DMS114 treated with DMSO at 0.1 percent for 48 hours (cell line): ENCODE measurements at regions not wholly inside any gene's neighbourhood (a gene's known extent, or its start where the extent isn't known, plus 50 kb on each side); places are given as distances from the start of the nearest gene placed in this dataset.
"Not testable (repeated sequence)": the region's sequence is repeated elsewhere in the genome, so short reads cannot be mapped to it uniquely, and the experiment has no call there.

Experiments used
- DNase-seq: peaks from one replicate; lab custom pipeline; 2025; ENCODE audit not compliant: unreplicated experiment; lab: John Stamatoyannopoulos, UW

- no peak for DNase-seq
Observed at GRCh38 chr11:90737444-90738050, 514.7 kb upstream of the CHORDC1 start.

GRCh38 chr11:90732486-90732885, 509.6 kb upstream of the CHORDC1 start:
- DNase-seq = no peak

GRCh38 chr11:90723475-90723874, 500.6 kb upstream of the CHORDC1 start:
- DNase-seq = no peak

DNA sequence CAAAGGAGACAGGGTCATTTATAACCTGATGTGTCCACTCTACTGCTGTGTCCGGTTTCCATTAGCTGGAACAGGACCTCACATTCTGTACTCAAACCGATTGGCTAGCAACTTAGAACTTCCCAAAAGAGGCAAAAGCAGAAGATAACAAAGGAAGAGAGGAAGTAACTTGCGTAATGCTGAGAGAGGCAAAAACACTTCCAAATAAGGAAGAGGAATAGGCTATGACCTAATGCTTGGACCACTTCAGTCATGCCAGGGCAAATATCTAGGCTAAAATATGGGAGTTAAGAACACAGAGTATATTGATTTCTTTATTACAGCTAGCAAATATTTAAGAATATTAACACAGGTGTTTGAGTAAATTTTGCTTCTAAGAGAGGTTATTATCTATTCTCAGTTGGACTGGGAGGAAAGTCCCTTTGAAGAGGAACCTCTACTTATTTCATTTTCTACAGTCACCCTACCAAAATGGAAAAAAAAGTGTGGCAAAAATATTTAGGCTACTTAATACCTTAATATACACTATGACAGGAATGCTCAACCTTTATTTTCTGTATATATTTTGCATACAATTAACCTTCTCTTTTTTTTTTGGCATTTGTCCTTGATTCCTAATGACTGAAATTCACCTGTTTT, 499.8 kb upstream of the CHORDC1 start:
- DNase-seq = no peak

- DNase-seq = no peak
Observed at GRCh38 chr11:90717522-90717921, 494.7 kb upstream of the CHORDC1 start.

DNA sequence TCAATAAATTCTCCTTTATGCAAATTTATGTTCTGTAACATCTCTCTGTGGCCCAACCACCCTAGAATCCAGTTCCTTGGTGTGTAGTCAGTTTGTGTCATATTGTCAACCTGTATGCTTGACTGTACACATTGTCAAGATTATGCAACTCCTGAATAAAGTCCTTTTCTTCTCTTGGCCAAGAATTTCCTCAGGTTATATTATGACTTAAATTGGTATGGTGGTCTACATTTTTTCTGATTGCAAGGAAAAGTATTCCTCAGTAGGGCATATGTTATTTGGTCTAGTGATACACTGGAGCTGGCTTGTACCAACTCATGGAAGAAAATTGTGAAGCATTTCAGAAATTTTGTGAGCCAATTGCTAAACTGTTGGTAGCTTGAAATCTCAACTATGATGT, 482.8 kb upstream of the CHORDC1 start:
- no peak for DNase-seq

GRCh38 chr11:90704510-90704909, 481.7 kb upstream of the CHORDC1 start:
- no peak for DNase-seq

DNA sequence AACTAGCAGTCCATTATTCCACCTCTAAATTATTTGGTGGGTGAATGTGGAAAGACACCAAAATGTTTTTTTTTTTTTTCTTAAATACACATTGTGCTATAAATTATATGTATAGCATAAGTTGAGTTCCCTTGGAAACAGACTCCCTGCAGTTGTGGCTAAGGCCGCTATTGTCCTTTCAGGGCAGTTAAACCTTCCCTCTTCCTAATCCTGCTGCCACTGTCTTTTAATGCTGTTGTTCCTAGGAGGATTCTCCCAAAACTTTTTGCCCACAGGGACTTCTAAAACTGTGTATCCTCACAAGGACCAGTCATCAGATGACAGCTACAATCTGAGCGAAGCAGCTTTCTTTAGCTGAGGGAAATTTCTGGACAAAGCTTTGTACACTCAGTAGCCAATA, 478.9 kb upstream of the CHORDC1 start:
- no peak for DNase-seq

DNA sequence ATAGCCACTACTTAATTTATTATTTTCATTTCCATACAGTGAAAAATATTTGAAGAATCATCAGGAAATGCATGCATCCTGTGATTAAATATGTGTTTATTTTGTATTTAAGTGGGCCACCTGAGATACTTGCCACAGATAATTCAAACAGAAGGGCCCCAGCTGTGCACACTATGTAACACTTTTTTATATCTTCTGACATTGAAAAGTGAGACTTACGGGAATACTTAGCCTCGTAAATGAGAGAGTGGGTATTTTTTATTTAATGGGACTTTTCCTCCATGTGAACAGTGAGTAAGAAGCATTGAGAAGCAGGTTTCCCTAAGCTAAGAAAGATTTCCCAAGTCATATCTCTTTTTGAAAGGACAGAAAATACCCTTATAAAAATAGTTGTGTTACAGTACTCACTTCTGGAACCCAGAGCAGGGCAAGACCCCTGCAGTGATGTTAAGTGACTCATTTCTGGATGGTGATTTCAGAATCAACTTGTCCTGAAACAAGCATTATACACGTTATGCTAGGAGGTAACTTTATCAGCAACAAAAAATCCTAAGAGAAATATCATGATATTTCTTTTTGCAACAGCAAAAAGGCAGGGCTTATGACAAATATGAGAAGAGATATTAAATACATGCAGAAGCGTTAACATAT, 478.1 kb upstream of the CHORDC1 start:
- no peak for DNase-seq

DNA sequence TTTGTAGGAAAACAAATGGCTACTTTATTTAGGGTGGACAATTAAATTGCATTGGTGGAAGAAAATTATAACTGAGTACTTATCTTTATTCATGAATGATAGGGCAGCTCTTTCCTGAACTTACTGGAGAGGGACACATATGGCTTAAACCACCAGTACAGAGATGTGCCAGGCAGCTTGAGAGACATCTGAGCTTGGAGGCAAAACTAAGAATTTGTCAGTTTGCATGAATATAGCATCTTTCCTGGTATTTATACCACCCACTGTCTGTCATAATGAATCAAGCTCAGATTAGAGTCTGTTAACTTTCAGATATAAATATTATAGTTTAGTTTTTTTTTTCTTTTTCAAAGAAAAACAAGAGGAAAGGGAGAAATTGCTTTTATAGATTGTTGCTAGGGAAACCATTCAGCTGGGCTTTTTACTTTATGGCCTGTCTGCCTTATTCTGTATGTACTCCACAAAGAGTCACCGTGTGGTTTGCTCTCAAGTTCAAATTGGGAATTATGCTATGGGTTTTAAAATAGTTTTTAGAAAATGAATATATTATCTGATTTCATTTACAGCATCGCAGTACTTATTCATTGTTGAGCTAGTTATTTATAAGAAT, 477.0 kb upstream of the CHORDC1 start:
- DNase-seq = no peak

GRCh38 chr11:90698238-90698637, 475.4 kb upstream of the CHORDC1 start:
- no peak for DNase-seq

- DNase-seq = not testable (repeated sequence)
Observed at GRCh38 chr11:90675496-90675895, 452.6 kb upstream of the CHORDC1 start.

DNA sequence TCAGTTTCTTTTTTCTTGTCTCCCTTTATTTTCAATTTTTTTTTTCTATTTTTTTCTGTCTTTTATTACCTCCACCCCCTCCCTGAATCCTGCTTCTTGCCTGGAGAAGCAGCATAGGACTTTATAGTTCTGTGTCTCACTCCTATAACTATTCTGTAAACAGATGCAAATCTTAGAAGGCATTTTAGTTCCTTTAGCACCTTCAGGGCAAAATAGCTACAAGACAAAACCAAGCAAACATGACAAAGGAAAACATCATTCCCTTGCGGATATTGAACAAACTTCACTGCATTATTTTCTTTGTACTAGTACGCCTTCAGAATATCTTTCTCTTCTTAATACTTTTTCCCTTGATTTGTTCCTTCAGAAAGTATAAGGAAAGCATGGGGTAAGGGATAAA, 446.2 kb upstream of the CHORDC1 start:
- DNase-seq = no peak

DNA sequence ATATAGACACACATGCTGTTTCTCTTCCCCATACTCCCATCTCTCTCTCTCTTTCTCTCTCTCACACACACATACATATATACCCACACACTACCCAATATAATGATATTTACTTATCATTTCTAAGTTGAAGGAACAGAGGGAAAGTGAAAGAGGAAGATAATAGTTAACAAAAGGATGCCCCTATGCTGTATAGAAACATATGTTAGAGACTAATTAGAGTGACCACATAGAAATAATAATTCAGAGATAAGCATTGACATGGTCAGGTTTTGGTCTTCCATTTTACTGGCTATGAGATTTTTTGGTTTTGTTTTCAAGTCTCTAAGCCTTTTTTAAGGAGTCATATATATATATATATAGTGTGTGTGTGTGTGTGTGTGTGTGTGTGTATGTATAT, 445.7 kb upstream of the CHORDC1 start:
- no peak for DNase-seq

GRCh38 chr11:90661233-90661632, 438.4 kb upstream of the CHORDC1 start:
- DNase-seq = no peak

DNA sequence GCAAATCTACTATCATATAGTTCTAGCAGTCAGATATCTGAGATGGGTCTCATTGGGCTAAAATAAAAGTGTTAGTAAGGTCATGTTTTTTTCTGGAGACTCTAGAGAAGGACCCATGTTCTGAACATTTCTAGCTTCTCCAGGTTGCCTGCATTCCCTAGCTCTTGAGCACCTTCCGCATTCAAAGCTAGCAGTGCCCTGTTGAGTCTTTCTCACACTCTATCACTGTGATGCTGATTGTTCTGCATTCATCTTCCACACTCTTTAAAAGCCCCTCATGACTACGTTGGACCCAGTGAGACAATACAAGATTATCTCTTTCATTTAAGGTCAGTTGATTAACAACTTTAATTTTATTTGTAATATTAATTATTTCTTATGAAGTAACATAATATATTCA, 433.3 kb upstream of the CHORDC1 start:
- DNase-seq = no peak

- no peak for DNase-seq
Observed at GRCh38 chr11:90650153-90650552, 427.3 kb upstream of the CHORDC1 start.

- no peak for DNase-seq
Observed at GRCh38 chr11:90646706-90647105, 423.9 kb upstream of the CHORDC1 start.

GRCh38 chr11:90646266-90646665, 423.4 kb upstream of the CHORDC1 start:
- no peak for DNase-seq

- DNase-seq = no peak
Observed at GRCh38 chr11:90639461-90639993, 416.7 kb upstream of the CHORDC1 start.

GRCh38 chr11:90635886-90636285, 413.0 kb upstream of the CHORDC1 start:
- no peak for DNase-seq

DNA sequence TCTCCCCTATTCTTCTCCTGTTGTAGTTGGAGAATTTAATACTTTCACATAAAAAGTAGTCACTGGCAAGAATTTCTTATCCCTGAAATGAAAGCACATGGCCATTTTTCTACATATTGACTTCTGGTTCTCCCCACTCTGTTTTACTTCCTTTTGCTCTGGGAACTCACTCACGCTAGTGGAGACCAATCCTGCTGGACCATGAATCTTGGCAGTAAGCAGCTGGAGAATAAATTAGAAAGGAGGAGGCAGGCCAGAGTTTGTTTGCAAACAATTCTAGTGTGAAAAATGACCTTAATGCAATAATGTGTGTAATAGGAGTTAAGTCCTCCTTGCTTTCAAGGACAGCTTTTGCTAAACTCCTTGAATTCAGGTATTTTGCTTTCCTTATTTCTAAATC, 412.3 kb upstream of the CHORDC1 start:
- no peak for DNase-seq
